LNCAP (cell line): ENCODE measurements at regions not wholly inside any gene's neighbourhood (a gene's known extent, or its start where the extent isn't known, plus 50 kb on each side); places are given as distances from the start of the nearest gene placed in this dataset.

ENCODE experiments used
- TF ChIP-seq, protein P1 (sequence below): fragments of 450-650 bp; IDR thresholded peaks from 2 replicates; pipeline ENCODE4 v1.5.1; 2017; ENCODE audit warnings: mild to moderate bottlenecking

DNA sequence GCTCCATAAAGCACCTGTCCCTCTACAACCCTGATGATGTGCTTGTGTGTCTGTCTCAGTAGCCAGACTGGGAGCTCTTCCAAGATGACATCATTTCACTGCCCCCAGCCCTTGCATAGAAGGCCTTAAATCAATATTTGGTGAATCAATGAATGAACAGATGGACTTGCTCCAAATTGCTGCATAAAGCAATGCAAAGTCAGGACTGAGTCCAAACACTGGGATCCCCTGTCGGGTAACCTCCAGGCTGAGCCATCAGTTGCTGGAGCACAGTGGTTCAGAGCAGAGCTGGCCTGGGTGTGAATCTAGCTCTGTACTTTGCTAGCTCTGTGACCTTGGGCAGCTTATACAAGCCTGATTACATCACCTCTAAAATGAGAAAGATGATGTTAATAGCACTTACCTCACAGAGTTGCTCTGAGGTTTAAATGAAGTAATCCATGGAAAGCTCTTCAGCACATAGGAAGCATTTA is 120.3 kb upstream of the VASH1 start:
- TF ChIP-seq, protein P1, sequence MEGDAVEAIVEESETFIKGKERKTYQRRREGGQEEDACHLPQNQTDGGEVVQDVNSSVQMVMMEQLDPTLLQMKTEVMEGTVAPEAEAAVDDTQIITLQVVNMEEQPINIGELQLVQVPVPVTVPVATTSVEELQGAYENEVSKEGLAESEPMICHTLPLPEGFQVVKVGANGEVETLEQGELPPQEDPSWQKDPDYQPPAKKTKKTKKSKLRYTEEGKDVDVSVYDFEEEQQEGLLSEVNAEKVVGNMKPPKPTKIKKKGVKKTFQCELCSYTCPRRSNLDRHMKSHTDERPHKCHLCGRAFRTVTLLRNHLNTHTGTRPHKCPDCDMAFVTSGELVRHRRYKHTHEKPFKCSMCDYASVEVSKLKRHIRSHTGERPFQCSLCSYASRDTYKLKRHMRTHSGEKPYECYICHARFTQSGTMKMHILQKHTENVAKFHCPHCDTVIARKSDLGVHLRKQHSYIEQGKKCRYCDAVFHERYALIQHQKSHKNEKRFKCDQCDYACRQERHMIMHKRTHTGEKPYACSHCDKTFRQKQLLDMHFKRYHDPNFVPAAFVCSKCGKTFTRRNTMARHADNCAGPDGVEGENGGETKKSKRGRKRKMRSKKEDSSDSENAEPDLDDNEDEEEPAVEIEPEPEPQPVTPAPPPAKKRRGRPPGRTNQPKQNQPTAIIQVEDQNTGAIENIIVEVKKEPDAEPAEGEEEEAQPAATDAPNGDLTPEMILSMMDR, result no peak

DNA sequence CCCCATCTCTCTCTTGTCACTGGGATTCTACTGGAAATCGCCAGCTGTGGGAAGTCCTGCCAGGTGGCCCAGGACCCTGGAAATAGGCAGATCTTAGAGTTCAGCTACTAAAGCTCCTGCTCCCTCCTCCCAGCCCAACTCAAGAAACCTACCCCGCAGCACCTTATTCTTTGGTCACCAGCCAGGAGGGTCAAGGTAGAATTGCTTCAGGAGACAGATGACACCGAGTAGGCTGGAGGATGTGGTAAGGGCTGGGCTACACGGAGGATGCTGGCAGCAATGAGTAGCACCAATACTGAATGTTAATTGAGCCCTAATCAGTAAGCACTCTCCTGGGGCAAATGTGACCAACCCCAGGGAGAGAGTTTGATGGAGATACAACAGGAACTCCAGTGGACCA is 119.7 kb upstream of the VASH1 start:
- TF ChIP-seq, protein P1, result no peak

DNA sequence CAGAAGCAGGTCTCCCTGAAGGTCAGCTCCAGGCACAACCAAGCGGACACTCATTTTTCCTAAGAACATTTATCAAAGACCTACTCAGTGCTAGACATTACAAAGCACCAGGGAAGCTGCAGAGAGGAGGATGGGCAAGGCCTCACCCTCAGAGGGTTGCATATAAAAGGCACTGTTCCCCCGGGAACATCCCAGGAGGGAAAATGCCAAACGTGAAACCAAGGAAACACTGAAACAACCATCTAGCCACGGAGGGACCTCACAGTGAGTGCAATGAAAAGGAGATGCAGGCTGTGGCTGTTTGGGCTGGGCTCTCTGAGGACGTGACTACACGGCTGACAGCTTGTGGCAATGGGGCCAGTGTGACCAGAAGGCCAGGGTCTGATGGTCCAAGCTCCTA is 117.4 kb upstream of the VASH1 start:
- TF ChIP-seq, protein P1, result no peak

DNA sequence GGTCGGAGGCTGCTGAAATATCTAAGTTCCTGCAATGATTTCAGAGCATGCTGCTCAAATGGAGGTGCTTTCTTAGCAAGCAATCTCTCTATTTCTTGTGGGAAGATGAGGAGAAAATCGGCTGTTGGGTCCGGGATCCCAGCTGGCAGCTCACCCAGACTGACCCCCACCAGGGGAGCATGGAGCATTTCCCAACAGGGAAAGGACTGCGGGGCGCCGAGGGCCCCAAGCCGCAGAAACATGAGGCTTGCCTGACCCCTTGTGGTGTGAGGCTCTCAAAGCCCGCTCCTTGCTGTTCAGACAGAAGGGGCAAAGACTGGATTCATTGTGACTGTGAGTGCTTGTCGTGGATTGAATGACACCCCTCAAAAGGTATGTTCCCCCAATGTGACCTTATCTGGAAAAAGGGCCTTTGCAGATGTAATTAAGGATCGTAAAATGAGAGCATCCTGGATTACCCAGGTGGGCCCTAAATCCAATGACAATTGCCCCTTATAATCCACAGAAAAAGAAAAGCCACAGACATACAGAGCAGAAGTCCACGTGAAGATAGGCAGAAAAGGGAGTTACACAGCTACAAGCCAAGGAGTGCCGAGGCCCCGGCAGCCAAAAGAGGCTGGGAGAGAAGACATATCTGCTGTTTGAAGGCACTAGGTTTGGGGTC is 116.3 kb upstream of the VASH1 start:
- TF ChIP-seq, protein P1, result peak; percentile 69

DNA sequence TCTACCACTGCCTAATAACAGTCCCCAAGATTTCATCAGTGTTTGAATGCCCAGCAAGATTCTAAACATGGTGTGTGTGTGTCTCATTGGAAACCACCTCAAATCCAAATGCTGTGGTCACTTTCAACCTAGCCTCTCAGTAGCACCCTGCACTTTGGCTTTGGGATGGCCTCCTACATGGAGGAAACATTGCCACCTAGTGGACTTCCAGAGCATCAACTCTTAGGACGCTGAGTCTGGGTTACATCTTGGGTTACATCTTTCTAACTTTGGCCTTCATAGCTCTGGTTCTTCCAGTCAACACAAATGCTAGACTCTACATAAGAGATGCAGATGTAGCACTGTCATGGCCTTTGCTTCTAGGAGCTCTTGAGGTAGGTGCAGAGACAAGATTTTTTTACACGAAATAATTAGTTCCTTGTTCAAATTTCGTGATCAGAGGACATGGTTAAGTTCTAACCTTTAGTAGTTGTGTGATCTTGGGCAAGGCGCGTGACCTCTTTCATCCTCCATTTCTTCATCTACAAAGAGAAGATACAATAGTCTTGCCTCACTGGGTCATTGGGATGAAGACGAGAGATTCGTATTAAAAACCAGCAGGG is 113.5 kb upstream of the VASH1 start:
- TF ChIP-seq, protein P1, result peak; percentile 90

DNA sequence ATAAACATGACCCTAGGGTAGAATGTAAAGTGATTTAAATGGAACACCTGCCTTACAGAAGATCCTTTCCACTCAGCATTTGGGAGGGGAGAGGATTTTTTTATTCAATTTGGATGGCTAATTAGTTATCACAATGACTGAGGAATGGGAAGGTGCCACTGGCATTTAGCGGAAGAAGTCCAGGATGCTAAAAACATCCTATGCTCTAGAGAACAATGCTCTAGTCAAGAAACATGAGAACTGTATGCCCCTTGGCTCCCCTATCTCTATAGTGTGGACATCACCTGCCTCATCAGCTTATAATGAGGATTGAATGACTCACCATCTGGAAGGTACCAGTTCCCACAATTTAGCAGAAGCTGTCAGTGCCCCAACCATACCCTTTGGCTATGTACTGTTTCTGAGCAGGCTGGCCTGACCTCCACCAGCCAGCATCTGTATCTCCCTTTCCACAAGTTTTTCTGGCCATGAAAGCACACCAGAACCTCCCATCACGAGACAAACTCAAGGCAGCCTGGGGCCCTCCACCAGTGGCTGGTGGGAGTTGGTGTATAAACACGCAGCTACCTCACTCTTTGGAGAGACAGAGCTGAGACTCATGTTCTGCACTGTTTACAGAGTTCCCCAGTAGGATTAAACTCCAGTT is 109.7 kb upstream of the VASH1 start:
- TF ChIP-seq, protein P1, result no peak

DNA sequence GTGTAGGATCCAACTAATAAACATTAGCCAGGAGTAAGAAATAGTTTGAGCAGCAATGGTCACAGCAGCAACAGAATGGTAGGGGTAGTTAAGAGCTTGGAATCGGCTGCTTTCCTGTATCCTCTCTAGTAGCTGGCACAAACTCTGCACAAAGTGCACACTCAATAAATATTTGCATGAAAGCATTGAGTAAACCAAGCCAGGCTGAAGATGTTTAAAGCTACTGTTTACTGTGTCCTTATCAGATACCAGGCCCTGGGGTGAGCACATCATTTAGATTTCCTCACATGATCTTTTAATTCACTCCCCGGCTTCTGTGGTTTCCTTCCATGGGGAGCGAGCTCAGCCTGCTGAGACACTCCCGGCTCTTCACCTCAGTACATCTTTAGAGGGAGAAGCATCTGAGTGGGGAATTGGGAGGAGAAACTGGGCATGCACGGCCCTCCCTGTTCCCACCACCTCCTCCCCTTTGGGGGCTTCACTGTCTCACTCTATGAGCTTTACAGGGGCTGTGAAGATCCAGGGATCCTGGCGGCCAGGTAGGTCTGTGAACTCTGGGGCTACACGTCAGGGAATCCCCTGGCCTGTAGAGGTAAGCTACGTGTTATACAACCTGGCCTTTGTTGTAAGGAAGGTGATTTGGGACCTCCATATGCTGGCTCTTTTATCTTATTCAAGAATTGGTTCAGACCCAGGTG is 107.2 kb upstream of the VASH1 start:
- TF ChIP-seq, protein P1, result no peak
